CD4-positive, alpha-beta memory T cell (primary cell): ENCODE measurements at regions not wholly inside any gene's neighbourhood (a gene's known extent, or its start where the extent isn't known, plus 50 kb on each side); places are given as distances from the start of the nearest gene placed in this dataset.

Source experiments
- CTCF ChIA-PET: fragments of 350-600 bp; sonication (Branson Sonifier 250); formaldehyde crosslinking; loops from one replicate; lab custom pipeline; 2021; ENCODE audit warnings: inconsistent platforms; ENCODE audit not compliant: partially characterized antibody; lab: Charles Lee
- POLR2A ChIA-PET: fragments of 350-600 bp; sonication (Branson Sonifier 250); formaldehyde crosslinking; loops from one replicate; lab custom pipeline; 2021; ENCODE audit not compliant: partially characterized antibody; lab: Charles Lee
- DNase-seq, 5 donors: peaks; one replicate each; pipeline versions ENCODE4 v3.0.0 to v3.0.0-alpha.2; 2020 to 2022; ENCODE audit warnings: mixed read lengths in 1 of 5
- H3K27ac ChIP-seq: one replicate; pipeline ENCODE4 v1.7.0; 2013; ENCODE audit warnings: low read depth, low read length
- H3K27me3 ChIP-seq: 2 replicates; pipeline ENCODE4 v1.7.0; 2013; ENCODE audit warnings: mild to moderate bottlenecking, low read length, moderate library complexity; ENCODE audit not compliant: insufficient read depth
- H3K36me3 ChIP-seq: 2 replicates; pipeline ENCODE4 v1.7.0; 2013; ENCODE audit warnings: mild to moderate bottlenecking, low read length, moderate library complexity; ENCODE audit not compliant: insufficient read depth
- H3K4me1 ChIP-seq: 2 replicates; pipeline ENCODE4 v1.7.0; 2013; ENCODE audit warnings: mild to moderate bottlenecking, low read length, moderate library complexity; ENCODE audit not compliant: insufficient read depth
- H3K4me3 ChIP-seq, 2 donors: one replicate each; pipeline ENCODE4 v1.7.0; 2013; ENCODE audit warnings: low read length in 2 of 2, mild to moderate bottlenecking in 1 of 2
- H3K9me3 ChIP-seq, 2 donors: one replicate each; pipeline ENCODE4 v1.7.0; 2013; ENCODE audit warnings: low read length in 2 of 2, control low read depth in 1 of 2; ENCODE audit not compliant: control insufficient read depth in 1 of 2
- H3K27ac Mint-ChIP-seq, 7 donors: one replicate each; pipeline ENCODE4 v1.8.0; 2020 to 2021; ENCODE audit warnings: mixed read lengths in 7 of 7, mild to moderate bottlenecking in 6 of 7, inconsistent platforms in 3 of 7, moderate library complexity in 3 of 7
- H3K27me3 Mint-ChIP-seq, 2 donors: one replicate each; pipeline ENCODE4 v1.8.0; 2020 to 2021; ENCODE audit warnings: mixed read lengths in 2 of 2
- H3K36me3 Mint-ChIP-seq, 2 donors: one replicate each; pipeline ENCODE4 v1.8.0; 2020 to 2021; ENCODE audit warnings: mixed read lengths in 2 of 2, inconsistent platforms in 1 of 2, mild to moderate bottlenecking in 1 of 2
- H3K4me1 Mint-ChIP-seq, 4 donors: one replicate each; pipeline ENCODE4 v1.8.0; 2020 to 2021; ENCODE audit warnings: mixed read lengths in 4 of 4, mild to moderate bottlenecking in 1 of 4
- H3K4me3 Mint-ChIP-seq, 8 donors: one replicate each; pipeline ENCODE4 v1.8.0; 2020 to 2021; ENCODE audit warnings: mixed read lengths in 8 of 8, mild to moderate bottlenecking in 7 of 8, moderate library complexity in 6 of 8, inconsistent platforms in 3 of 8
- H3K9me3 Mint-ChIP-seq, 8 donors: one replicate each; pipeline ENCODE4 v1.8.0; 2020 to 2021; ENCODE audit warnings: mixed read lengths in 8 of 8, mild to moderate bottlenecking in 5 of 8, inconsistent platforms in 3 of 8, moderate library complexity in 1 of 8
- intact Hi-C: fragments of 100-400 bp; cut with micrococcal nuclease; formaldehyde crosslinking; loops from one replicate; pipeline ENCODE4 v1.15.1; 2023

DNA sequence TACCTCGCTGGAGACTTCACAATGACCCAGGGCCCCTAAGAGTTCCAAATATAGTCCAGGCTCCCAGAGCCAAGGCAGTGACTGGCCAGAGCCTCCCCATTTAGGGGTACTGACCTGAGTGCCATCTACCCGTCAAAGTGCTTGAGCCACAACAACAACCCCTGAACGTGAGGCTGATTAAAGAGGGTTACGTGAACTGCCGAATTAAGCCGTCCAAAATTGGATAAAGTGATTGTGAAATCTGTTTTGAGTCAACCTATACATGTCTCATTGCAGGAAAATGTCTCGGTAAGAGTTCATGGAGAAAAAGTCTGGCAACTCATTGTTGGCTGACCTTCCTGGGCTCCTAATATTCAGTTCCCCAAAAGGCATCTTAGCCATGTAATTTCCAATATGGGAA is 116.3 kb downstream of the TTC32 start:
- Histone ChIP-seq H3K4me1 (no peaks in the 10 kb centered on the region), H3K27ac (no peak overlapping the region), H3K9me3 (no peaks in the 10 kb centered on the region), H3K36me3 (no peaks in the 10 kb centered on the region), H3K4me3 (no peak overlapping the region), H3K27me3 (no peaks in the 10 kb centered on the region)
- no peak for DNase-seq
- H3K4me3 Mint-ChIP-seq = no peak overlapping the region
- no peaks in the 10 kb centered on the region for H3K36me3 Mint-ChIP-seq
- intact Hi-C loops = no loop called here
- H3K27ac Mint-ChIP-seq = no peak overlapping the region
- H3K4me1 Mint-ChIP-seq = no peaks in the 10 kb centered on the region
- POLR2A ChIA-PET = no interaction called here
- peaks cover 5% of the 10 kb centered on the region in 2 donors for H3K27me3 Mint-ChIP-seq
- CTCF ChIA-PET = no interaction called here
- peaks cover 0 to 2% (median 0%) of the 10 kb centered on the region in 8 donors for H3K9me3 Mint-ChIP-seq

DNA sequence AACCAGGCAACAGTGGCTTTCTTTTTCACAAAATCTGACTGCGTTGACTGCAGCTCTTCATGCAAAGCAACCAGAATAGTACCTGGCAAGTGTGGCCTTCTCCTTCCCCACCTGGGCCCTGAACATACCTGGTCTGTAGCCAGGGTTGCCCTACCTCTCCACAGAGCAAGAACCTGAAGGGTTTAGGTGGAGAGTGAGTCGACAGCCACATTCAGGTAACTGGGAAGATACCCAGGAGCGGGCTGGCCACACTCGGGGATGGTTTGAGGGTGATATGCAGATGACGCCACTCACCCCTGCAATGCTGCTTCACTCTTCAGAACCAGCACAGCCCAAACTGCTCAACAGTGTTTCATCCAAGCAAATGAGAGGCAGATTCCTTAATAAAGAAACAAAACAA is 117.3 kb downstream of the TTC32 start:
- Mint-ChIP-seq H3K9me3 (peaks cover 0 to 1% (median 0%) of the 10 kb centered on the region in 8 donors), H3K36me3 (no peaks in the 10 kb centered on the region), H3K27ac (no peak overlapping the region), H3K4me1 (no peaks in the 10 kb centered on the region), H3K4me3 (no peak overlapping the region), H3K27me3 (peaks cover 7 to 8% of the 10 kb centered on the region in 2 donors)
- Histone ChIP-seq H3K9me3 (no peaks in the 10 kb centered on the region), H3K27ac (no peak overlapping the region), H3K4me3 (no peak overlapping the region), H3K27me3 (no peaks in the 10 kb centered on the region), H3K4me1 (no peaks in the 10 kb centered on the region), H3K36me3 (no peaks in the 10 kb centered on the region)
- ChIA-PET POLR2A (no interaction called here), CTCF (no interaction called here)
- DNase-seq = no peak
- intact Hi-C loops = no loop called here

DNA sequence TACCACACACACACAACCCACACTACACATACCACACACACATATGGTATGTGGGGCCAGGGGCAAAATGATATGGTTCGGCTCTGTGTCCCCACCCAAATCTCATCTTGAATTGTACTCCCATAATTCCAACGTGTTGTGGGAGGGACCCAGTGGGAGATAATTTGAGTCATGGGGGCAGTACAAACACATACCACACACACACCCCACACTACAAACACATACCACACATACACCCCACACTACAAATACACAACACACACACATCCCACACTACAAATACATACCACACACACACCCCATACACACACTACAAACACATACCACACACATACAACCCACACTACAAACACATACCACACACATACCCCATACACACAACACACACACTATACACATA is 117.8 kb downstream of the TTC32 start:
- Histone ChIP-seq H3K27ac (no peak overlapping the region), H3K27me3 (no peaks in the 10 kb centered on the region), H3K4me1 (no peaks in the 10 kb centered on the region), H3K9me3 (no peaks in the 10 kb centered on the region), H3K4me3 (no peak overlapping the region), H3K36me3 (no peaks in the 10 kb centered on the region)
- no peak overlapping the region for H3K27ac Mint-ChIP-seq
- peaks cover 7 to 8% of the 10 kb centered on the region in 2 donors for H3K27me3 Mint-ChIP-seq
- no peaks in the 10 kb centered on the region for H3K36me3 Mint-ChIP-seq
- ChIA-PET CTCF (no interaction called here), POLR2A (no interaction called here)
- intact Hi-C loops = no loop called here
- no peak overlapping the region for H3K4me3 Mint-ChIP-seq
- peaks cover 0 to 3% (median 0%) of the 10 kb centered on the region in 8 donors for H3K9me3 Mint-ChIP-seq
- no peaks in the 10 kb centered on the region for H3K4me1 Mint-ChIP-seq
- DNase-seq = no peak

DNA sequence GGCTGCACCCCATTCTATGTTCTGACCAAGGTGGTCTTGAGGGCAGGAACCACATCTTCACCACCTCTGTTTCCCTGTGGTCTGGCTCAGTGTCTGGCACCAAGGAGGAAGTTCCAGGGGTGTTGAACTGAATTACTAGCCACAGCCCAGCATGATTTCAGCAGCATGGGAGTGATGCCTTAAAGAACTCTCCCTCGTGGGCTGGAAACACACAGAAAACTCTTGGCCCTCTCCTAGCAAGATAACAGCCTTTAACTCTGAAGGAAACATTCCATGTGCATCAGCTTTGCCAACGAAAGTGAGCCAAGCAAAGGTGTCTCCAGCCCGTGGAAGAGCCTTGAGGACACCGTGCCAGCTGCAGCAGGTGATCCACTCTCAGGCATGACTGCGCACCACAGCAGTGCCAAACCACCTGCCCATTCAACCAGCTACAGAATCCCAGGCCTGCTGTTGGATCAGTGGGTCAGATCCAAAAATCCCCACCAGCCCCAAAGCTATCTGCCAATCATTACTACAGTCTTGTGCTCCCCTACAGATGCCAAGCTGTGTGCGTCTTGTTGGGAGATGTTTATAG is 124.8 kb downstream of the TTC32 start:
- CTCF ChIA-PET = no interaction called here
- no peaks in the 10 kb centered on the region for H3K4me1 Mint-ChIP-seq

DNA sequence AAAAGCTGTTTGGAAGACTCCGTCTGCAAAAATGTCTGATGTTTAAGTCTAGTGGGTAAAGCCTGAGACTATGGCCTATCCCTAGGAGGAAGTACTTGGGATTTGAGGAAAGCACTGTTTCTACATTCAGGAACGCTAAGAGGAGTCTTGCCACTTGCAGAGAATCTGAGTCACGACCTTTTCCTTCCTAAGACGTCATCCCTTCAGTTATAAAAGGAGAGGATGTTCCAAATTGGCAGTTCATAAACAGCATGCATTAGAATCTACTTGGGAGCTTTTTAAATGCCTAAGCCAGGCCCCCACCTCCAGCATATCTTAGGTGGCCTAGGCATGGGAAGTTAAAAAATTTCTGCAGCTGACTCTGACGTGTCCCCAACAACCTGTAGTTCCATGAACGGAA is 125.9 kb downstream of the TTC32 start:
- H3K9me3 ChIP-seq = no peaks in the 10 kb centered on the region
- intact Hi-C loops = no loop called here
- H3K27ac ChIP-seq = no peak overlapping the region
- H3K27ac Mint-ChIP-seq = no peak overlapping the region
- POLR2A ChIA-PET = no interaction called here
- CTCF ChIA-PET = no interaction called here
- H3K36me3 Mint-ChIP-seq = no peaks in the 10 kb centered on the region
- no peak overlapping the region for H3K4me3 Mint-ChIP-seq
- H3K4me3 ChIP-seq = no peak overlapping the region
- H3K27me3 ChIP-seq = no peaks in the 10 kb centered on the region
- DNase-seq = no peak
- H3K36me3 ChIP-seq = no peaks in the 10 kb centered on the region
- H3K27me3 Mint-ChIP-seq = peaks cover 2 to 6% of the 10 kb centered on the region in 2 donors
- no peaks in the 10 kb centered on the region for H3K4me1 Mint-ChIP-seq
- no peaks in the 10 kb centered on the region for H3K4me1 ChIP-seq
- H3K9me3 Mint-ChIP-seq = peaks cover 0 to 3% (median 0%) of the 10 kb centered on the region in 8 donors

More for the DNA sequence above, 124.8 kb downstream of the TTC32 start:
- H3K4me3 ChIP-seq = no peak overlapping the region
- no peaks in the 10 kb centered on the region for H3K9me3 ChIP-seq
- peaks cover 4 to 6% of the 10 kb centered on the region in 2 donors for H3K27me3 Mint-ChIP-seq
- H3K27ac Mint-ChIP-seq = no peak overlapping the region
- no peak overlapping the region for H3K4me3 Mint-ChIP-seq
- POLR2A ChIA-PET = no interaction called here
- H3K27me3 ChIP-seq = no peaks in the 10 kb centered on the region
- intact Hi-C loops = no loop called here
- DNase-seq = no peak
- H3K36me3 Mint-ChIP-seq = no peaks in the 10 kb centered on the region
- H3K9me3 Mint-ChIP-seq = peaks cover 0 to 3% (median 0%) of the 10 kb centered on the region in 8 donors
- H3K27ac ChIP-seq = no peak overlapping the region
- no peaks in the 10 kb centered on the region for H3K36me3 ChIP-seq
- H3K4me1 ChIP-seq = no peaks in the 10 kb centered on the region

DNA sequence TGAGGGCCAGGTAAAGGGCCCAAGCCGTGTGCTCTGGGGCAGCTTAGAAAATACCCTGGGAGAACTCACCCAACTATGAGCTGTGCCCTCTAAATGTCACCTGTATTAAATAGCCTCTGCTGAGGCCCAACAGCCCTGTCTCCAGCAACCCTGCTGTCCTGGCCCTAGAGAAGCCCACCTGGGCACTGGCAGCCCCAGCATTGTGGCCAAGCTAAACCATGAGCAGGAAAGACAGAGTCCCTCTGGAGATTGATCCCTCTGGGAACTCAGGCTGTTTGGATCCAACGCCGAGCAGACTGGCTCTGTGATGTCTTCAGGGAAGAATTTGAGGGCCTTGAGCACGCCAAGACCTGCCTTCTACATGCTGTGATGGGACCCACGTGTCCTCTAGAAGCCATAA is 126.5 kb downstream of the TTC32 start:
- Histone ChIP-seq H3K9me3 (no peaks in the 10 kb centered on the region), H3K27ac (no peak overlapping the region), H3K36me3 (no peaks in the 10 kb centered on the region), H3K27me3 (no peaks in the 10 kb centered on the region), H3K4me3 (no peak overlapping the region), H3K4me1 (no peaks in the 10 kb centered on the region)
- Mint-ChIP-seq H3K27me3 (peaks cover 2 to 5% of the 10 kb centered on the region in 2 donors), H3K27ac (no peak overlapping the region), H3K9me3 (peaks cover 0 to 3% (median 0%) of the 10 kb centered on the region in 8 donors), H3K36me3 (no peaks in the 10 kb centered on the region), H3K4me3 (no peak overlapping the region), H3K4me1 (no peaks in the 10 kb centered on the region)
- CTCF ChIA-PET = no interaction called here
- POLR2A ChIA-PET = no interaction called here
- intact Hi-C loops = no loop called here
- DNase-seq = no peak

DNA sequence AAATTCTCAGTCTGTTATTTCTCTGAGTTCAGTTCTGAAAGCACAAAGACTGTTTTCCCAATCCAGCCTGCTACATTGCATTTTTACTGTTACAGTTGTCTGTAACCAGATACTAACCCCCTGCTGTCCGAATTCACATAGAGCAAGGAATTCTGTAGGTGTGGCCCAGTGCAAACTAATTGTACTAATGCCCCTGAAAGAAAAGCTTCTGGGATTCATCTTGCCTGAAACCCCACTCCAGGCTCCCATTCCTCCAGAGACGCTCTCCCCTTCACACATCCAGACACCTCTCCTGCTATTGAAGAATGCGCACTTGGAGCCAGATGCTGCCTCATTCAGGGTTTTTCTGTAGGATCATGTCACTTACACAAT is 127.0 kb downstream of the TTC32 start:
- Histone ChIP-seq H3K27ac (no peak overlapping the region), H3K4me1 (no peaks in the 10 kb centered on the region), H3K36me3 (no peaks in the 10 kb centered on the region), H3K27me3 (no peaks in the 10 kb centered on the region), H3K4me3 (no peak overlapping the region), H3K9me3 (no peaks in the 10 kb centered on the region)
- peaks cover 2 to 3% of the 10 kb centered on the region in 2 donors for H3K27me3 Mint-ChIP-seq
- intact Hi-C loops = no loop called here
- no peak overlapping the region for H3K4me3 Mint-ChIP-seq
- peaks cover 0 to 5% (median 0%) of the 10 kb centered on the region in 8 donors for H3K9me3 Mint-ChIP-seq
- H3K4me1 Mint-ChIP-seq = no peaks in the 10 kb centered on the region
- CTCF ChIA-PET = no interaction called here
- no peak overlapping the region for H3K27ac Mint-ChIP-seq
- POLR2A ChIA-PET = no interaction called here
- H3K36me3 Mint-ChIP-seq = no peaks in the 10 kb centered on the region
- no peak for DNase-seq

DNA sequence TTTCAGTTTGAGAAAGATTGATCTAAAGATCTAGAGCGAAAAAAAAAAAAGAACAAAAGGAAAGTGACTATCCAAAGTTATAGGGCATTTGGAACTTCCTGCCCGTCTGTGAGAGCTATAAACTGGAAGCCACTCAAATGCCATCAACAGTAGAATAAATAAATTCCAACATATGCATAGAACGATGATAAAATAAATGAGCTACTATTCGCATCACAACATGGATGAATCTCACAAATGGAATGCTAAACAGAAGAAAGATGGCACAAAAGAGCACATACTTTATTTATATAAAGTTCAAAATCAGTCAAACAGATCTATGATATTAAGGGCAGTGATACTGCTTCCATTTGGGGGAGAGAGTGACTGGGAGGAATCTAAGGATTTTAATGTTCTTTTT is 128.8 kb downstream of the TTC32 start:
- no peak overlapping the region for H3K4me3 Mint-ChIP-seq
- peaks cover 0 to 3% of the 10 kb centered on the region in 2 donors for H3K27me3 Mint-ChIP-seq
- no peaks in the 10 kb centered on the region for H3K4me1 Mint-ChIP-seq
- H3K9me3 Mint-ChIP-seq = peaks cover 0 to 2% (median 0%) of the 10 kb centered on the region in 8 donors
- no peaks in the 10 kb centered on the region for H3K36me3 Mint-ChIP-seq
- CTCF ChIA-PET = no interaction called here
- intact Hi-C loops = no loop called here
- no peaks in the 10 kb centered on the region for H3K4me1 ChIP-seq
- no peaks in the 10 kb centered on the region for H3K9me3 ChIP-seq
- no peak overlapping the region for H3K27ac Mint-ChIP-seq
- DNase-seq = no peak
- H3K36me3 ChIP-seq = no peaks in the 10 kb centered on the region
- H3K27me3 ChIP-seq = no peaks in the 10 kb centered on the region
- no peak overlapping the region for H3K4me3 ChIP-seq
- no peak overlapping the region for H3K27ac ChIP-seq
- POLR2A ChIA-PET = no interaction called here
